ENCODE measurements at regions not wholly inside any gene's neighbourhood (a gene's known extent, or its start where the extent isn't known, plus 50 kb on each side); places are given as distances from the start of the nearest gene placed in this dataset.

DNA sequence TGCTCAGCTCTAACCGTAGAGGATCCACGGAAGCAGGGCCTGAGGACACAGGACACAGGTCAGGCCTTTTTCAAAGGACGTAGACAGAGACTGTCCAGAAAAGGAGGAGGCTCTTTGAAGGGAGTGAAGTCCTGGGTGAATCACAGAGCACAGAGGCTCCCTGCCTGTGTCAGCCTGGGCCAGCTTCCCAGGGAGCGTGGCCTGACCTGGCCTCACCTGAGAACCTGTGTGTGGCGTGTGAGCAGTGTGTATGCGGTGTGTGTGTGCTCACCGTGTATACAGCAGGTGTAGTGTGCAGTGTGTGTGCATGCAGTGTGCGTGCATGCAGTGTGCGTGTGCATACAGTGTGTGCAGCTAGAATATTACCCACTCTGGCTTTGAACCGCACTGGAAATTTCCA is 56.0 kb upstream of the FNDC1 start:
- Histone ChIP-seq H3K4me3 (ENCODE audit: low read depth in 2 of 2, low read length in 2 of 2) (no peak overlapping the region), H3K27me3 (ENCODE audit: control insufficient read depth, insufficient read depth, low read length) (no peaks in the 10 kb centered on the region; the same call in 1 of the 2 replicates), H3K27ac (ENCODE audit: low read length) (no peak overlapping the region), H3K9me3 (ENCODE audit: control insufficient read depth, insufficient read depth, low read depth, low read length) (no peaks in the 10 kb centered on the region), H3K4me1 (ENCODE audit: control insufficient read depth, insufficient read depth, low read length) (no peaks in the 10 kb centered on the region), H3K36me3 (ENCODE audit: control insufficient read depth, insufficient read depth, low read length) (no peaks in the 10 kb centered on the region)
- ATAC-seq (no peak), DNase-seq (ENCODE audit: low read depth, low spot score) (no peak)
- in situ Hi-C loops (cut with HindIII; ENCODE audit: low pct_unique_long_range_greater_than_20kb, low sequenced_read_pairs) = no loop called here
- TF ChIP-seq, protein P1, sequence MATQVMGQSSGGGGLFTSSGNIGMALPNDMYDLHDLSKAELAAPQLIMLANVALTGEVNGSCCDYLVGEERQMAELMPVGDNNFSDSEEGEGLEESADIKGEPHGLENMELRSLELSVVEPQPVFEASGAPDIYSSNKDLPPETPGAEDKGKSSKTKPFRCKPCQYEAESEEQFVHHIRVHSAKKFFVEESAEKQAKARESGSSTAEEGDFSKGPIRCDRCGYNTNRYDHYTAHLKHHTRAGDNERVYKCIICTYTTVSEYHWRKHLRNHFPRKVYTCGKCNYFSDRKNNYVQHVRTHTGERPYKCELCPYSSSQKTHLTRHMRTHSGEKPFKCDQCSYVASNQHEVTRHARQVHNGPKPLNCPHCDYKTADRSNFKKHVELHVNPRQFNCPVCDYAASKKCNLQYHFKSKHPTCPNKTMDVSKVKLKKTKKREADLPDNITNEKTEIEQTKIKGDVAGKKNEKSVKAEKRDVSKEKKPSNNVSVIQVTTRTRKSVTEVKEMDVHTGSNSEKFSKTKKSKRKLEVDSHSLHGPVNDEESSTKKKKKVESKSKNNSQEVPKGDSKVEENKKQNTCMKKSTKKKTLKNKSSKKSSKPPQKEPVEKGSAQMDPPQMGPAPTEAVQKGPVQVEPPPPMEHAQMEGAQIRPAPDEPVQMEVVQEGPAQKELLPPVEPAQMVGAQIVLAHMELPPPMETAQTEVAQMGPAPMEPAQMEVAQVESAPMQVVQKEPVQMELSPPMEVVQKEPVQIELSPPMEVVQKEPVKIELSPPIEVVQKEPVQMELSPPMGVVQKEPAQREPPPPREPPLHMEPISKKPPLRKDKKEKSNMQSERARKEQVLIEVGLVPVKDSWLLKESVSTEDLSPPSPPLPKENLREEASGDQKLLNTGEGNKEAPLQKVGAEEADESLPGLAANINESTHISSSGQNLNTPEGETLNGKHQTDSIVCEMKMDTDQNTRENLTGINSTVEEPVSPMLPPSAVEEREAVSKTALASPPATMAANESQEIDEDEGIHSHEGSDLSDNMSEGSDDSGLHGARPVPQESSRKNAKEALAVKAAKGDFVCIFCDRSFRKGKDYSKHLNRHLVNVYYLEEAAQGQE (IDR thresholded peaks at IDR 0.05; ENCODE audit: insufficient read depth in 1 of 2, low read depth in 2 of 2, low read length in 1 of 2) = no peak
- TF ChIP-seq, protein P2, sequence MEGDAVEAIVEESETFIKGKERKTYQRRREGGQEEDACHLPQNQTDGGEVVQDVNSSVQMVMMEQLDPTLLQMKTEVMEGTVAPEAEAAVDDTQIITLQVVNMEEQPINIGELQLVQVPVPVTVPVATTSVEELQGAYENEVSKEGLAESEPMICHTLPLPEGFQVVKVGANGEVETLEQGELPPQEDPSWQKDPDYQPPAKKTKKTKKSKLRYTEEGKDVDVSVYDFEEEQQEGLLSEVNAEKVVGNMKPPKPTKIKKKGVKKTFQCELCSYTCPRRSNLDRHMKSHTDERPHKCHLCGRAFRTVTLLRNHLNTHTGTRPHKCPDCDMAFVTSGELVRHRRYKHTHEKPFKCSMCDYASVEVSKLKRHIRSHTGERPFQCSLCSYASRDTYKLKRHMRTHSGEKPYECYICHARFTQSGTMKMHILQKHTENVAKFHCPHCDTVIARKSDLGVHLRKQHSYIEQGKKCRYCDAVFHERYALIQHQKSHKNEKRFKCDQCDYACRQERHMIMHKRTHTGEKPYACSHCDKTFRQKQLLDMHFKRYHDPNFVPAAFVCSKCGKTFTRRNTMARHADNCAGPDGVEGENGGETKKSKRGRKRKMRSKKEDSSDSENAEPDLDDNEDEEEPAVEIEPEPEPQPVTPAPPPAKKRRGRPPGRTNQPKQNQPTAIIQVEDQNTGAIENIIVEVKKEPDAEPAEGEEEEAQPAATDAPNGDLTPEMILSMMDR (IDR thresholded peaks at IDR 0.05) = no peak
- TF ChIP-seq POLR2AphosphoS5 (IDR thresholded peaks at IDR 0.05; ENCODE audit: low read depth, low read length) (no peak), SIN3A (IDR thresholded peaks at IDR 0.05; ENCODE audit: borderline replicate concordance, insufficient read depth, low read depth, low read length) (no peak), TCF7L2 (IDR thresholded peaks at IDR 0.05; ENCODE audit: low read depth, low read length) (no peak)
- ChIA-PET CTCF (interaction anchor here (0.6 kb wide), 1 partner anchor 9 kb away, joined by 3 read pairs; no protein-coding TSS in a partner anchor), POLR2A (no interaction called here)
- intact Hi-C loops (cut with micrococcal nuclease; ENCODE audit: unreplicated experiment) = no loop called here
- BruUV-seq (replicated peaks) = no TSS peak

DNA sequence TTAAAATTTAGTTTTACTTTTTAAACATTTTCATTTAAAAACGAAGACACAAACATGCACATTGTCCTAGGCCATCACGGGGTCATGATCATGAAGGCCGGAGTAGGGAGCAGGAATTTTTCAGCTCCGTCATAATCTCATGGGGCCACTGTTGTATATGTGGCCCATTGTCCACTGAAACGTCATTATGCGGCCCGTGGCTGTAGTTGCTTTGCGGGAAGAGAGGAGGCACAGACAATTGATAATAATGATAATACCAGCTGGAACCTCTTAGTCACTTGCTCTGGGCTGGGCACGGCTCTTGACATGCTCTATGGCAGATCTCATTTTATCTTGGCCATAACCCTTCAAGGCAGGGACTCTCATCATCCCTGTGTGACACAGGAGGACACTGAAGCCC is 56.5 kb upstream of the FNDC1 start:
- POLR2A ChIA-PET = no interaction called here
- intact Hi-C loops (cut with micrococcal nuclease; ENCODE audit: unreplicated experiment) = no loop called here
- TF ChIP-seq, protein P1 (IDR thresholded peaks at IDR 0.05; ENCODE audit: insufficient read depth in 1 of 2, low read depth in 2 of 2, low read length in 1 of 2) = no peak
- TF ChIP-seq TCF7L2 (IDR thresholded peaks at IDR 0.05; ENCODE audit: low read depth, low read length) (no peak), POLR2AphosphoS5 (IDR thresholded peaks at IDR 0.05; ENCODE audit: low read depth, low read length) (no peak), SIN3A (IDR thresholded peaks at IDR 0.05; ENCODE audit: borderline replicate concordance, insufficient read depth, low read depth, low read length) (no peak)
- TF ChIP-seq, protein P2 (IDR thresholded peaks at IDR 0.05) = no peak

More for the DNA sequence above, 56.5 kb upstream of the FNDC1 start:
- Histone ChIP-seq H3K27ac (ENCODE audit: low read length) (no peak overlapping the region), H3K4me1 (ENCODE audit: control insufficient read depth, insufficient read depth, low read length) (no peaks in the 10 kb centered on the region), H3K4me3 (ENCODE audit: low read depth in 2 of 2, low read length in 2 of 2) (no peak overlapping the region), H3K9me3 (ENCODE audit: control insufficient read depth, insufficient read depth, low read depth, low read length) (no peaks in the 10 kb centered on the region), H3K36me3 (ENCODE audit: control insufficient read depth, insufficient read depth, low read length) (no peaks in the 10 kb centered on the region), H3K27me3 (ENCODE audit: control insufficient read depth, insufficient read depth, low read length) (peaks cover 2% of the 10 kb centered on the region; the same call in 1 of the 2 replicates)
- CTCF ChIA-PET = no interaction called here
- in situ Hi-C loops (cut with HindIII; ENCODE audit: low pct_unique_long_range_greater_than_20kb, low sequenced_read_pairs) = no loop called here
- ATAC-seq (no peak), DNase-seq (ENCODE audit: low read depth, low spot score) (no peak)
- BruUV-seq (replicated peaks) = no TSS peak
